Esophagus muscularis mucosa (tissue), 3 donors: ENCODE measurements at regions not wholly inside any gene's neighbourhood (a gene's known extent, or its start where the extent isn't known, plus 50 kb on each side); places are given as distances from the start of the nearest gene placed in this dataset.

Experiments
- POLR2AphosphoS5 ChIP-seq, 2 donors: sonication (generic); formaldehyde crosslinking; IDR thresholded peaks; one replicate each; pipeline ENCODE4 v1.6.1; 2017; ENCODE audit warnings: antibody characterized with exemption in 2 of 2
- TF ChIP-seq, protein P1 (sequence below), 3 experiments: fragments of 200-600 bp in 2 of 3; fragments of 450-650 bp in 1 of 3; sonication (generic) in 2 of 3; IDR thresholded peaks; one replicate each; pipeline ENCODE4 v1.5.1; 2017 to 2019; ENCODE audit warnings: antibody characterized with exemption in 3 of 3, mild to moderate bottlenecking in 2 of 3, moderate library complexity in 1 of 3

DNA sequence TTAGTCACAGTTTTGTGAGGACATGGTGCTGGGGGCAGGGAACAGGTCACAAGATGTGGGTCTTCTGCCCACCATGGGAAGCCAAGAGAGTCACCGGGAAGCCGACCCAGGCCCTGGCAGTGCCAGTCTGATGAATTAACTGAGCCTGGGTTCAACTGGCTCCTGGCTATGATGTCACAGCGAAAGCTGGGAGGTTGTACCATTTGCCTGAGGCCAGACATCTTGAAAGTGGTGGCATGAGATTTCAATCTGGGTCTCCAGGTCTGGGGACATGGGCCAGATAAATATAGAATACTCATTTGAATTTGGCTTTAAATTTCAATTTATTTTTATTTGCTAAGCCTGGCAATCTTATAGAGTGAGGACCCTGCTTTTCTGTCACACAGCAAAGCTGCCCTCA lies 280.9 kb downstream of the NSG2 start:
- TF ChIP-seq, protein P1, sequence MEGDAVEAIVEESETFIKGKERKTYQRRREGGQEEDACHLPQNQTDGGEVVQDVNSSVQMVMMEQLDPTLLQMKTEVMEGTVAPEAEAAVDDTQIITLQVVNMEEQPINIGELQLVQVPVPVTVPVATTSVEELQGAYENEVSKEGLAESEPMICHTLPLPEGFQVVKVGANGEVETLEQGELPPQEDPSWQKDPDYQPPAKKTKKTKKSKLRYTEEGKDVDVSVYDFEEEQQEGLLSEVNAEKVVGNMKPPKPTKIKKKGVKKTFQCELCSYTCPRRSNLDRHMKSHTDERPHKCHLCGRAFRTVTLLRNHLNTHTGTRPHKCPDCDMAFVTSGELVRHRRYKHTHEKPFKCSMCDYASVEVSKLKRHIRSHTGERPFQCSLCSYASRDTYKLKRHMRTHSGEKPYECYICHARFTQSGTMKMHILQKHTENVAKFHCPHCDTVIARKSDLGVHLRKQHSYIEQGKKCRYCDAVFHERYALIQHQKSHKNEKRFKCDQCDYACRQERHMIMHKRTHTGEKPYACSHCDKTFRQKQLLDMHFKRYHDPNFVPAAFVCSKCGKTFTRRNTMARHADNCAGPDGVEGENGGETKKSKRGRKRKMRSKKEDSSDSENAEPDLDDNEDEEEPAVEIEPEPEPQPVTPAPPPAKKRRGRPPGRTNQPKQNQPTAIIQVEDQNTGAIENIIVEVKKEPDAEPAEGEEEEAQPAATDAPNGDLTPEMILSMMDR (IDR thresholded peaks at IDR 0.05) = no peak
- TF ChIP-seq POLR2AphosphoS5 (IDR thresholded peaks at IDR 0.05) = no peak
